Suprapubic skin (tissue), 4 donors: ENCODE measurements at regions not wholly inside any gene's neighbourhood (a gene's known extent, or its start where the extent isn't known, plus 50 kb on each side); places are given as distances from the start of the nearest gene placed in this dataset.

Experiments
- DNase-seq, 2 donors: peaks; one replicate each; pipeline ENCODE4 v3.0.0-alpha.2; 2019; ENCODE audit warnings: low spot score in 2 of 2
- H3K27ac ChIP-seq: fragments of 200-600 bp; sonication (generic); one replicate; pipeline ENCODE4 v1.5.1; 2019
- H3K27me3 ChIP-seq: fragments of 200-600 bp; sonication (generic); one replicate; pipeline ENCODE4 v1.5.1; 2019
- H3K36me3 ChIP-seq: fragments of 200-600 bp; sonication (generic); one replicate; pipeline ENCODE4 v1.5.1; 2019
- H3K4me1 ChIP-seq: fragments of 200-600 bp; sonication (generic); one replicate; pipeline ENCODE4 v1.5.1; 2019
- H3K4me3 ChIP-seq: fragments of 200-600 bp; sonication (generic); one replicate; pipeline ENCODE4 v1.5.1; 2019; ENCODE audit warnings: mild to moderate bottlenecking
- H3K9me3 ChIP-seq: fragments of 200-600 bp; sonication (generic); one replicate; pipeline ENCODE4 v1.5.1; 2019
- EP300 ChIP-seq: sonication (generic); formaldehyde crosslinking; IDR thresholded peaks from one replicate; pipeline ENCODE4 v1.6.1; 2017; ENCODE audit warnings: antibody characterized with exemption
- POLR2A ChIP-seq, 2 donors: fragments of 450-650 bp; IDR thresholded peaks; one replicate each; pipeline ENCODE4 v1.6.1; 2017; ENCODE audit warnings: antibody characterized with exemption in 2 of 2, mild to moderate bottlenecking in 2 of 2, moderate library complexity in 2 of 2
- POLR2AphosphoS5 ChIP-seq, 3 donors: sonication (generic); formaldehyde crosslinking; IDR thresholded peaks; one replicate each; pipeline ENCODE4 v1.6.1; 2017; ENCODE audit warnings: antibody characterized with exemption in 3 of 3
- WGBS: methylation state at CpG from one replicate; pipeline ENCODE4 v1.1.5; 2018; 5-methylcytosine and 5-hydroxymethylcytosine counted together
- TF ChIP-seq, protein P1 (sequence below), 2 donors: fragments of 200-600 bp in 1 of 2; fragments of 450-650 bp in 1 of 2; sonication (generic) in 1 of 2; IDR thresholded peaks; one replicate each; pipeline ENCODE4 v1.5.1; 2016 to 2019; ENCODE audit warnings: antibody characterized with exemption in 2 of 2, mild to moderate bottlenecking in 1 of 2, moderate library complexity in 1 of 2

DNA sequence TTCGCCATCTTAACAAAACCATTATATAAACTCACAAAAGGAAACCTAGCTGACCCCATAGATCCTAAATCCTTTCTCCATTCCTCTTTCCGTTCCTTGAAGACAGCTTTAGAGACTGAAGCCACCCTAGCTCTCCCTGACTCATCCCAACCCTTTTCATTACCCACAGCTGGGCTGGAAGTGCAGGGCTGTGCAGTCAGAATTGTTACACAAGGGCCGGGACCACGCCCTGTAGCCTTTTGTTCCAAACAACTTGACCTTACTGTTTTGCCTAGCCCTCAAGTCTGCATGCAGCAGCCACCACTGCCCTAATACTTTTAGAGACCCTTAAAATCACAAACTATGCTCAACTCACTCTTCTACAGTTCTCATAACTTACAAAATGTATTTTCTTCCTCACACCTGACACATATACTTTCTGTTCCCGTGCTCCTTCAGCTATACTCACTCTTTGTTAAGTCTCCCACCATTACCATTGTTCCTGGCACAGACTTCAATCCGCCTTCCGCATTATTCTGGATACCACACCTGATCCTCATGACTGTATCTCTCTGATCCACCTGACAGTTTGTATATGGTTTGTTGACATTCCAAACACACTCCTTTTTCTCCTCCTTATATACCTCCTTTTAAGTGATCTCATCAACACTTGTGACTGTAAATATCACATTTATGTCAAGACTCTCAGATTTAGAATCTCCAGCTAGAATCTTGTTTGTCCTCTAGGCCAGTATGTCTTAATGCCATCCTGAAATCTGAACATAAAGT is 208.7 kb downstream of the KITLG start:
- Histone ChIP-seq H3K4me3 (no peak overlapping the region), H3K27me3 (no peaks in the 10 kb centered on the region), H3K27ac (no peak overlapping the region), H3K4me1 (no peaks in the 10 kb centered on the region), H3K9me3 (no peaks in the 10 kb centered on the region), H3K36me3 (no peaks in the 10 kb centered on the region)
- DNase-seq, result peak; percentile 75 to 84
- no peak for TF ChIP-seq POLR2AphosphoS5 (IDR thresholded peaks at IDR 0.05)
- no peak for TF ChIP-seq POLR2A (IDR thresholded peaks at IDR 0.05)
- no peak for TF ChIP-seq EP300
- TF ChIP-seq, protein P1, sequence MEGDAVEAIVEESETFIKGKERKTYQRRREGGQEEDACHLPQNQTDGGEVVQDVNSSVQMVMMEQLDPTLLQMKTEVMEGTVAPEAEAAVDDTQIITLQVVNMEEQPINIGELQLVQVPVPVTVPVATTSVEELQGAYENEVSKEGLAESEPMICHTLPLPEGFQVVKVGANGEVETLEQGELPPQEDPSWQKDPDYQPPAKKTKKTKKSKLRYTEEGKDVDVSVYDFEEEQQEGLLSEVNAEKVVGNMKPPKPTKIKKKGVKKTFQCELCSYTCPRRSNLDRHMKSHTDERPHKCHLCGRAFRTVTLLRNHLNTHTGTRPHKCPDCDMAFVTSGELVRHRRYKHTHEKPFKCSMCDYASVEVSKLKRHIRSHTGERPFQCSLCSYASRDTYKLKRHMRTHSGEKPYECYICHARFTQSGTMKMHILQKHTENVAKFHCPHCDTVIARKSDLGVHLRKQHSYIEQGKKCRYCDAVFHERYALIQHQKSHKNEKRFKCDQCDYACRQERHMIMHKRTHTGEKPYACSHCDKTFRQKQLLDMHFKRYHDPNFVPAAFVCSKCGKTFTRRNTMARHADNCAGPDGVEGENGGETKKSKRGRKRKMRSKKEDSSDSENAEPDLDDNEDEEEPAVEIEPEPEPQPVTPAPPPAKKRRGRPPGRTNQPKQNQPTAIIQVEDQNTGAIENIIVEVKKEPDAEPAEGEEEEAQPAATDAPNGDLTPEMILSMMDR (IDR thresholded peaks at IDR 0.05), result no peak
- WGBS, result 79% methylated on average over 7 of the region's 7 CpGs

DNA sequence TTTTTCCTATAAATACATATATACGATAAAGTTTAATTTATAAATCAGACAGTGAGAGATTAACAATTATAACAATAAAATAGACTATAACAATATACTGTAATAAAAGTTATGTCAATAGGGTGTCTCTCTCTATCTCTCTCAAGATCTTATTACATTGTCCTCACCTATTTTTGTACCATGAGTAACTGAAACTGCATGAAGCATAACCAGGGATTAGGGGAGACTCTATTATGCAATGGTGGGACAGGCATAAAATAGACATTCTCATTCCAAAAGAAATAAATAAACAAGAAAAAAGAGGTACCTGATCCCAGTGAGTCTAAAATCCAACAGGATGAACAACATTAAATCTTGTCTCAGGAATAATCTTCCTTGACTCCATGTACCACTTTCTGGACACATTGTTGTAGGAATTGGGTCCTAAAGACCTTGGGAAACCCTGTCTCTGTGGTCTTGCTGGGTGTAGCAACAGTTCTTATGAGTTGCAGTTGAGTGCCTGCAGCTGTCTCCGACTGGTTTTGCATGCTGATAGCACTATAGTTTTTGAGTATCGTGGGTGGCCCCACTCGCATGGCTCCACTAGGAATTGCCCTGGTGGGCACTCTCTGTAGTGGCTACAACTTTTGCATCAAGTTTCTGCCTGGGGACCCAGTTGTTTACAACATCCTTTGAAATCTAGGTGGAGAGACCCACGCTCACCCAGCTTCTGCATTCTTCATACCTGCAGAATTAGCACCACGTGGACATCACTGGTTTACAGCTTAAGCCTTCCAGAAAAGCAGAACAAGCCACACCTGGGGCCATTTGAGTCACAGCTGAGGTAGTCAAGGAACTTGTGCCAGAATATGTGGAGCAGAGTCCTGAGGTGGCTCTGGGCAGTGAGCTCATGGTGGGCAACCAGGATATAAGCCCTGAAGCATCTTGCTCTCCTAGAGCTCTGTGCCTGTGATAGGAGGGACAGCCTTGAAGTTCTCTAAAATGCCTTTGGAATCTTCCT is 204.7 kb downstream of the KITLG start:
- DNase-seq, result no peak
- no peak overlapping the region for H3K4me3 ChIP-seq
- TF ChIP-seq, protein P1 (IDR thresholded peaks at IDR 0.05), result no peak
- TF ChIP-seq POLR2A (IDR thresholded peaks at IDR 0.05) (no peak), EP300 (no peak), POLR2AphosphoS5 (IDR thresholded peaks at IDR 0.05) (no peak)
- no peaks in the 10 kb centered on the region for H3K4me1 ChIP-seq
- H3K27ac ChIP-seq, result no peak overlapping the region
- WGBS, result 94% methylated on average over 6 of the region's 6 CpGs
- no peaks in the 10 kb centered on the region for H3K27me3 ChIP-seq
- H3K9me3 ChIP-seq, result no peaks in the 10 kb centered on the region
- H3K36me3 ChIP-seq, result no peaks in the 10 kb centered on the region

DNA sequence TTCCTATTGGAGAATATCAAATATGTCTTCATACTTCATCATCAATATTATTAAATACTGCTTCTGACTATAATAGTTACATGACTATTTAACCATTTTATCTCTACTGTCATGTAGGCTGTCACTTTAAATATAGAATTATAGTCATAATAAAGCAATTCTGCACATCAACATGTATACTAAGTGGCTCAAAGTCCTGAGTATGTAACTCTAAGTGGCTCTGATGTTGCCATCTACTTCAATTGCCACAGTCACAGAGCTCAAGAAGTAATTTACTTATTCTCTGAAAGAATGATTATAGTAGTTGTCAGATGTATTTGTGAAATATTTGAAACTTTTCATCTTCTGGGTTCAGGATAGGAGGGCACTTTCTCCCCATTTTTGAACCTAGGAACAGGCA is 202.3 kb downstream of the KITLG start:
- TF ChIP-seq POLR2AphosphoS5 (IDR thresholded peaks at IDR 0.05), result no peak
- TF ChIP-seq, protein P1 (IDR thresholded peaks at IDR 0.05), result no peak
- no peak for TF ChIP-seq EP300
- no peak for TF ChIP-seq POLR2A (IDR thresholded peaks at IDR 0.05)
- H3K36me3 ChIP-seq, result no peaks in the 10 kb centered on the region
- no peaks in the 10 kb centered on the region for H3K9me3 ChIP-seq
- H3K27me3 ChIP-seq, result no peaks in the 10 kb centered on the region
- no peak overlapping the region for H3K4me3 ChIP-seq
- H3K27ac ChIP-seq, result no peak overlapping the region
- H3K4me1 ChIP-seq, result no peaks in the 10 kb centered on the region
- no peak for DNase-seq

DNA sequence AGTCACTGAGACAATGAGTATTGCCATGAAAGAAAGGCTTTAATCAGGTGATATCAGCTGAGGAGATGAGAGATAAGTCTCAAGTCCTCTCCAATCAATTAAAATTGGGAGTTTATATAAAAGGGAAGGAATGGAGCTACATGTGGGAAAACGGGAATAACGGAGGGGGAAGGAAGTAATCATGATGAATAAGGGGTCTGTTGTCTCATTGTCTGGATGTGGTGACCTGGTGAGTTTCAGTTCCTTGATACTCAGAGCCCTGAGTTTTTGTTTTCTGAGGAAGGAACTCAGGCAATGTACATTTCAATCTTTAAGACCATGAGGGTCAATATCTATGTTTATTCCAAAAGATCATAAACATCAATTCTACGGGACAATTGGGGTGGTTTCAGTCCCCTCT is 198.8 kb downstream of the KITLG start:
- H3K27ac ChIP-seq, result no peak overlapping the region
- H3K9me3 ChIP-seq, result no peaks in the 10 kb centered on the region
- H3K4me1 ChIP-seq, result no peaks in the 10 kb centered on the region
- H3K27me3 ChIP-seq, result no peaks in the 10 kb centered on the region
- WGBS, result 84% methylated on average over 3 of the region's 3 CpGs
- H3K36me3 ChIP-seq, result no peaks in the 10 kb centered on the region
- no peak for TF ChIP-seq POLR2AphosphoS5 (IDR thresholded peaks at IDR 0.05)
- no peak for TF ChIP-seq EP300
- no peak for TF ChIP-seq POLR2A (IDR thresholded peaks at IDR 0.05)
- TF ChIP-seq, protein P1 (IDR thresholded peaks at IDR 0.05), result no peak
- no peak for DNase-seq
- no peak overlapping the region for H3K4me3 ChIP-seq

DNA sequence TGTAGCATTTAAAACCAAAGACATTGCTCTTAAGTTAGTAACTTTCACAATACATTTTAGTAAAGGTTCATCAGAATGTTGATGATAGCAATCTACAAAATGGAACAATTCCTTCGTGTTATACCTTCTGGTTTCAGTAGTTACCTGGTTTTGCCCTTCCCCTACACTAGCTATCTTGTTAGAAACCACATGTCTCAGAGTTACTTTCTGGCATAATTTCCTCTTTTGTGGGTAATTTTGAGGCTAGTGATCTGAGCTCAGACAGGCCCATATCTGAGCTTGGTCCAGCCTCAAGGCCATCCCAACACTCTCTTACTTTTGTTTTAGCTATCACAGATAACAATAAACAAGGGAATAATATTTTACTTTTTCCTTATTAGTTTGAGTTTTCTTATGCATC is 196.9 kb downstream of the KITLG start:
- Histone ChIP-seq H3K27me3 (no peaks in the 10 kb centered on the region), H3K9me3 (no peaks in the 10 kb centered on the region), H3K36me3 (no peaks in the 10 kb centered on the region), H3K4me1 (no peaks in the 10 kb centered on the region), H3K27ac (no peak overlapping the region), H3K4me3 (no peak overlapping the region)
- TF ChIP-seq, protein P1 (IDR thresholded peaks at IDR 0.05), result no peak
- TF ChIP-seq POLR2AphosphoS5 (IDR thresholded peaks at IDR 0.05) (no peak), EP300 (no peak), POLR2A (IDR thresholded peaks at IDR 0.05) (no peak)
- 88% methylated on average over 1 of the region's 1 CpG for WGBS
- DNase-seq, result no peak
